Endothelial cell of umbilical vein (primary cell): ENCODE measurements at regions not wholly inside any gene's neighbourhood (a gene's known extent, or its start where the extent isn't known, plus 50 kb on each side); places are given as distances from the start of the nearest gene placed in this dataset.

Experiments
- BruUV-seq: library from RNA; stranded (reverse); fragments of 400-500 nt; replicated peaks from 2 replicates; lab custom pipeline; 2021; lab: Mats Ljungman, UMichigan
- CTCF ChIA-PET: fragments of 300-600, 350-600 bp; sonication (Branson Sonifier 250); formaldehyde crosslinking; loops from one replicate; lab custom pipeline; 2021; ENCODE audit warnings: antibody characterized with exemption, inconsistent platforms; lab: Charles Lee
- POLR2A ChIA-PET: fragments of 300-600, 350-600 bp; sonication (Branson Sonifier 250); formaldehyde crosslinking; loops from one replicate; lab custom pipeline; 2021; ENCODE audit warnings: antibody characterized with exemption, inconsistent platforms; lab: Charles Lee
- DNase-seq: peaks from one replicate; pipeline ENCODE4 v3.0.0-alpha.2; 2011; ENCODE audit warnings: low read depth, low spot score
- FAIRE-seq: peaks from 2 replicates; lab custom pipeline; 2011; peaks lifted over from hg19 to GRCh38; lab: Jason Lieb, UNC
- H2AFZ ChIP-seq: 2 replicates; pipeline ENCODE4 v1.6.0; 2012; ENCODE audit warnings: low read depth, low read length, control low read depth, inconsistent platforms
- H3K27ac ChIP-seq: 2 replicates; pipeline ENCODE4 v1.5.1; 2011; ENCODE audit warnings: low read depth, mild to moderate bottlenecking, control low read depth, low read length, moderate library complexity; ENCODE audit not compliant: insufficient read depth
- H3K27me3 ChIP-seq, 2 experiments: 2 replicates each; pipeline versions ENCODE4 v1.6.0 to v1.6.1; 2011; ENCODE audit warnings: low read length in 2 of 2, mixed read lengths in 1 of 2; ENCODE audit not compliant: control insufficient read depth in 2 of 2, insufficient read depth in 2 of 2
- H3K36me3 ChIP-seq, 2 experiments: 2 replicates in 1 of 2; 3 replicates in 1 of 2; pipeline ENCODE4 v1.5.1; 2011; ENCODE audit warnings: low read length in 2 of 2, mild to moderate bottlenecking in 1 of 2, moderate library complexity in 1 of 2; ENCODE audit not compliant: control insufficient read depth in 2 of 2, insufficient read depth in 2 of 2; ENCODE audit errors: extremely low read depth in 1 of 2
- H3K4me1 ChIP-seq: 3 replicates; pipeline ENCODE4 v1.5.1; 2011; ENCODE audit warnings: mild to moderate bottlenecking, low read length; ENCODE audit not compliant: control insufficient read depth, insufficient read depth; ENCODE audit errors: extremely low read depth
- H3K4me2 ChIP-seq: 2 replicates; pipeline ENCODE4 v1.6.1; 2011; ENCODE audit warnings: low read length, control low read depth, mixed read lengths; ENCODE audit not compliant: insufficient read depth
- H3K4me3 ChIP-seq, 3 experiments: fragments of 200-600 bp in 1 of 3; sonication (generic), shearing (Covaris generic) in 1 of 3; replicated peaks in 1 of 3; 2 replicates each; pipeline ENCODE4 v1.5.1; 2011 to 2016; ENCODE audit warnings: control low read depth in 3 of 3, low read length in 3 of 3, mild to moderate bottlenecking in 2 of 3, inconsistent platforms in 1 of 3, low read depth in 1 of 3, moderate library complexity in 1 of 3; ENCODE audit not compliant: insufficient read depth in 1 of 3
- H3K79me2 ChIP-seq: 2 replicates; pipeline ENCODE4 v1.6.0; 2012; ENCODE audit warnings: low read length, inconsistent platforms; ENCODE audit not compliant: control insufficient read depth, insufficient read depth
- H3K9ac ChIP-seq: replicated peaks from 2 replicates; pipeline ENCODE3; 2011; ENCODE audit warnings: low read length, control low read depth; ENCODE audit not compliant: insufficient read depth; ENCODE audit errors: extremely low read depth
- H3K9me1 ChIP-seq: replicated peaks from 3 replicates; pipeline ENCODE4 v1.6.0; 2011; ENCODE audit warnings: mild to moderate bottlenecking, low read length; ENCODE audit not compliant: control insufficient read depth, insufficient read depth; ENCODE audit errors: extremely low read depth
- H3K9me3 ChIP-seq: replicated peaks from 2 replicates; pipeline ENCODE4 v1.5.1; 2012; ENCODE audit warnings: low read length, inconsistent platforms; ENCODE audit not compliant: control insufficient read depth, insufficient read depth
- H4K20me1 ChIP-seq: replicated peaks from 2 replicates; pipeline ENCODE3; 2011; ENCODE audit warnings: mild to moderate bottlenecking, low read length; ENCODE audit not compliant: control insufficient read depth, insufficient read depth; ENCODE audit errors: extremely low read depth
- CTCF ChIP-seq, 2 donors: IDR thresholded peaks; 1 replicate in 1 of 2; 2 replicates in 1 of 2; pipeline ENCODE4 v1.5.1; 2011; ENCODE audit warnings: low read length in 2 of 2, mild to moderate bottlenecking in 2 of 2, moderate library complexity in 2 of 2, control low read depth in 1 of 2, inconsistent platforms in 1 of 2, low read depth in 1 of 2; ENCODE audit not compliant: insufficient read depth in 1 of 2; ENCODE audit errors: extremely low read depth in 1 of 2
- EZH2 ChIP-seq: IDR thresholded peaks from 2 replicates; pipeline ENCODE4 v1.6.1; 2012; ENCODE audit warnings: borderline replicate concordance, low read depth, mild to moderate bottlenecking, moderate library complexity, low read length, inconsistent platforms; ENCODE audit not compliant: severe bottlenecking
- FOS ChIP-seq: IDR thresholded peaks from 2 replicates; pipeline ENCODE4 v1.6.1; 2011; ENCODE audit warnings: mild to moderate bottlenecking, low read length, moderate library complexity, borderline replicate concordance; ENCODE audit not compliant: insufficient read depth
- GATA2 ChIP-seq: IDR thresholded peaks from 2 replicates; pipeline ENCODE4 v1.7.0; 2011; ENCODE audit warnings: low read depth, mild to moderate bottlenecking, moderate library complexity, mixed read lengths, low read length; ENCODE audit not compliant: insufficient read length, insufficient read depth
- JUN ChIP-seq: IDR thresholded peaks from 2 replicates; pipeline ENCODE4 v1.6.1; 2011; ENCODE audit warnings: borderline replicate concordance, low read depth; ENCODE audit not compliant: insufficient read length, insufficient read depth
- MAX ChIP-seq: IDR thresholded peaks from 2 replicates; pipeline ENCODE4 v1.6.1; 2011; ENCODE audit not compliant: insufficient read depth, insufficient read length
- MYC ChIP-seq: IDR thresholded peaks from one replicate; pipeline ENCODE4 v1.6.1; 2011; ENCODE audit warnings: mild to moderate bottlenecking, low read depth, low read length
- POLR2A ChIP-seq: IDR thresholded peaks from 2 replicates; pipeline ENCODE4 v1.6.1; 2012; ENCODE audit warnings: low read depth, mild to moderate bottlenecking, control low read depth, low read length
- POLR2AphosphoS5 ChIP-seq: IDR thresholded peaks from 2 replicates; pipeline ENCODE4 v1.6.1; 2012; ENCODE audit warnings: low read depth, mild to moderate bottlenecking, control low read depth, low read length, moderate library complexity; ENCODE audit not compliant: insufficient read depth
- dilution Hi-C: fragments of 300-500 bp; cut with MboI; formaldehyde crosslinking; loops from one replicate; pipeline ENCODE4 v1.15.0; 2019; ENCODE audit warnings: low sequenced_read_pairs; ENCODE audit not compliant: extremely low pct_ligation_motif_present
- intact Hi-C: fragments of 100-400 bp; cut with micrococcal nuclease; formaldehyde crosslinking; loops from one replicate; pipeline ENCODE4 v1.10.0; 2022

DNA sequence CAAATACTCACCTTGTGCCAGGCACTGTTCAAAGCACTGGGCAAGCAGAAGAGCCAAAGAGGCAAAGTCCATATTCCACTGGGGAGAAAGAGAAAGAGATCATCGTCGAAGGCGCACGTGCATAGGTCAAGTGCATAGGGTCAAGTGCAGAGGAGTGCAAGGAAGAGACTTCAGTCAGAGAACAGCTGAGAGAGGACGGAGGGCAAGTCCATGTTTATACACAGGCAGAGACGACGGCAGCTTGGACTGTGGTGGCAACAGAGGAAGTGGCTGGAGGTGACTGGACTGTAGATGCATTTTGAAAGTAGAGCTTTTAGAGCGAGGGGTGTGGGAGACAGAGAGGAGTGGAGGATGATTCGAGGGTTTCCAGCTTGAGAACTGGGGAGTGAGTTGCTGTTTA lies 74.7 kb upstream of the SDK2 start:
- no peaks in the 10 kb centered on the region for H4K20me1 ChIP-seq
- H3K4me2 ChIP-seq, result no peak overlapping the region
- no peak overlapping the region for H3K27ac ChIP-seq
- no peak overlapping the region for H3K4me3 ChIP-seq
- dilution Hi-C loops, result no loop called here
- H3K9ac ChIP-seq, result no peak overlapping the region
- intact Hi-C loops, result loop anchor here (10.0 kb wide), 1 partner anchor 994 kb away; no protein-coding TSS in a partner anchor
- no peak for TF ChIP-seq POLR2AphosphoS5
- no peak for TF ChIP-seq MYC
- TF ChIP-seq POLR2A, result no peak
- TF ChIP-seq CTCF (IDR thresholded peaks at IDR 0.05; ENCODE audit: extremely low read depth in 1 of 2, insufficient read depth in 1 of 2, low read depth in 1 of 2, low read length in 2 of 2), result no peak
- TF ChIP-seq EZH2, result no peak
- TF ChIP-seq MAX, result no peak
- no peak for TF ChIP-seq FOS
- TF ChIP-seq GATA2, result no peak
- TF ChIP-seq JUN, result no peak
- no peaks in the 10 kb centered on the region for H3K9me1 ChIP-seq
- CTCF ChIA-PET, result no interaction called here
- H3K79me2 ChIP-seq, result no peaks in the 10 kb centered on the region
- DNase-seq (no peak), FAIRE-seq (no peak)
- POLR2A ChIA-PET, result no interaction called here
- BruUV-seq, result no TSS peak
- no peaks in the 10 kb centered on the region for H3K36me3 ChIP-seq
- no peaks in the 10 kb centered on the region for H3K9me3 ChIP-seq
- no peak overlapping the region for H2AFZ ChIP-seq
- H3K4me1 ChIP-seq, result no peaks in the 10 kb centered on the region
- no peaks in the 10 kb centered on the region for H3K27me3 ChIP-seq
